ENCODE measurements at regions not wholly inside any gene's neighbourhood (a gene's known extent, or its start where the extent isn't known, plus 50 kb on each side); places are given as distances from the start of the nearest gene placed in this dataset.

DNA sequence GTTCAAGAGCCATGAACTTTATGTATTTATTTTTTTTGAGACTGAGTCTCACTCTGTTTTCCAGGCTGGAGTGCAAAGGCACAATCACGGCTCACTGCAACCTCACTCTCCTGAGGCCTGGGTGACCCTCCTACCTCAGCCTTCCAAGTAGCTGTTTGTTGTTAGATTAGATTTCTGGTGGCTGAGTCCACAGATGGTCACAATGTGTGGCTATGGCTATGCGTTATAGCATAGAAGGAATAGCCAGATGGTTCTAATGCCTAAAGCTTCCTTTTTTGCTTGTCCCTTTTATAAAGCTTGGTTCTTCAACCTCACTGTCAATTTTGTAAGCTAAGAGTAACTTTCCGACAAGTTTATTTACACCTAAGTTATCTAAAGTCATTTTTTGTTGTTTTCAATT, 62.3 kb upstream of the FMN2 start:
- no peak for ATAC-seq
- intact Hi-C loops (cut with DNase I): loop anchor here in 1 of 2 donors (5.0 kb wide), 1 partner anchor 123 kb away; no protein-coding TSS in a partner anchor
- no peak for DNase-seq

DNA sequence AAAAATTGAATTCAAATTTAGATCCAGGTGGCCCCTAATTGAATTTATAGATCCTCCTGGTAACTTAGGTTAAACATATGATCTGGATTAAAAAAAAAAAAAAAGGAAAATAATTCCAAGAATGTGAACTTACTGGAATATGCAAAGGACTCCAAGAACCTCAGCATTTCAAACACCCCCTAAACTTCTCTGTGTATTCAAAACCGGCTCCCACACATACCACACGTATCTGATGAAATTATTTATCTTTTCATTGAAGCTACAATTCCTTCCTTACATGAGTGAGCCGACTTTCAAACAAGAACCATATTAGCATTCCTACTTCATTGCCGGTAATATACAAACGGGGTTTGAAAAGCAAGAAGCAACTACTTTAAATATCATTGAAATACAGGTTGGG, 61.4 kb upstream of the FMN2 start:
- no peak for DNase-seq
- intact Hi-C loops (cut with DNase I): no loop called here
- no peak for ATAC-seq

DNA sequence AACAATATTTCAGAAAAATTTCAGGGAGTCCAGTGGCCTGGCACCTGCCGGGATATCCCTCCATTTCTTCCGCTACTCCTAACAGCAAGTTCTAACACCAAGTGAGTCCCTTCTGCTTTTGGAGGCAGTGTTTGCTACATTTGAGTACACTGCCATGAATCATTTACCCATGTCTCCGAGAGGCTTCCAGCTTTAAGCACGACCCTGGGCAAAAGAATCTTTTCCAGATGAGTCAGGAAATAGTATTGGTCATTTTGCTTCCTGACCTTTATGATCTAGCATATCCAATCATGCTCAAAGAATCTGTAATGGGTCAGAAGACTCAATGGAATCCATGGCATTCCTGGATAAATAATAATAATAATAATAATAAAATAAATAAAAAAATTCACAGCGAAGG, 60.7 kb upstream of the FMN2 start:
- intact Hi-C loops (cut with DNase I): no loop called here
- DNase-seq (no peak), ATAC-seq (no peak)

DNA sequence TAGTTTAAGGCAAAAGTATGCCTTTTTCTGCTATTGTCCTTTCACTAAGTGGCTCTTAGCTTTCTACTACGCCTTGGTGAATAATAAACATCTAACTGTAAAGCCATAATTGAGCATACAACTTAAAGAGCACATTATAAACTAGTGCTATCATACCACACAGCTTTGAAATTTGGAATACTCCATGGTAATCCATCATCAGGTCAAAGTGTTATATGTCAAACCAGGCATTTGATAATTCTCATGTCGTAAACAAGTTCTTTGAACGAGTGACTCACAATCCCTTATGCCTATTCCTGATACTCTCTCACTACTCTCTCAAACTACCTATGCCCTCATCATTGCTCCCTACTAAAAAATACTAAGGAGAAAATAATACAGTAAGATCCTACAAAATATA, 60.3 kb upstream of the FMN2 start:
- intact Hi-C loops (cut with DNase I): no loop called here
- ATAC-seq (no peak), DNase-seq (no peak)

DNA sequence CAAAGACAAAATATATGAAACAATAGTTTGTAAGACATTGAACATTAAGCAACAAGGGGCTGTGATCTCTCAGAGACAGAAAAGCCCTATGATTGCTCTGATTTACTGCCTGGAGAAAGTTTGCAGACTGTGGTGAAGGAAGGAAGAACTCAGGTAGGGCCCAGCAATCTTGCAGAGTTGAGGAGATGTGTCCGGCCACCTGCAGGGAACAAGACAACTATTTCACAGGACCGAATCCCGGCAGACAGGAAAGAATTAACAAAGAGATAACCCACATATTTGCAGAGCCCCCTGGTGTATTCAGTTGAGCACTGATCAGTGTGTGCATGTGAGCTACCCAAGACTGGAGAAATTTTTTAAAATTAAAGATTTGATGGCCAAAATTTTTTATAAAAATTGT, 58.3 kb upstream of the FMN2 start:
- ATAC-seq: no peak
- intact Hi-C loops (cut with DNase I): no loop called here

DNA sequence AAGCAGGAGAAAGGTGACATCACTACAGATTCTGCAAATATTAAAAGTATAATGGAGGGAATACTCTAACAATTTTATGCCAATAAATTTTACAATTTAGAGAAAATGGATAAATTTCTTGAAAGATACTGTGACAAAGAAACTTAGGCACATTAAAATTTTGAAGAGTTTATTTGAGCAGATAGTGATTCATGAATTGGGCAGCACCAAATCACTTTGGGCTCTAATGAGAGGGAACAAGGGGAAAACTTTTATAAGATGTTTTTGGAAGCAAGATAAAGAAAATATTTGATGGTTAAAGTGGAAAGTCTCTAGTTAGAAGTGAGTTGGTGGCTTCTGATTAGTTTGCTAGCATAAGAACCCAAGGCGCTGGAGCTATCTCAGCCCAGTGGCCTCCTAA, 55.2 kb upstream of the FMN2 start:
- DNase-seq (no peak), ATAC-seq (no peak)
- intact Hi-C loops (cut with DNase I): no loop called here

More for the DNA sequence above, 58.3 kb upstream of the FMN2 start:
- DNase-seq: no peak

Measured in left cardiac atrium (tissue), 4 donors.